Loucy (cell line): ENCODE measurements at regions not wholly inside any gene's neighbourhood (a gene's known extent, or its start where the extent isn't known, plus 50 kb on each side); places are given as distances from the start of the nearest gene placed in this dataset.

Source experiments
- CTCF ChIP-seq: fragments of 200-600 bp; sonication (generic); conservative IDR thresholded peaks from 2 replicates; pipeline ENCODE4 v1.5.1; 2014; ENCODE audit warnings: mild to moderate bottlenecking, antibody characterized with exemption, low read length
- EZH2phosphoT487 ChIP-seq: fragments of 200-600 bp; IDR thresholded peaks from 2 replicates; pipeline ENCODE4 v1.6.1; 2018; ENCODE audit warnings: antibody characterized with exemption, mild to moderate bottlenecking, moderate library complexity, borderline replicate concordance

GRCh38 chr6:137647762-137648447, 153.7 kb upstream of the OLIG3 start:
- TF ChIP-seq CTCF (no peak), EZH2phosphoT487 (no peak)
